ENCODE measurements at regions not wholly inside any gene's neighbourhood (a gene's known extent, or its start where the extent isn't known, plus 50 kb on each side); places are given as distances from the start of the nearest gene placed in this dataset.

GRCh38 chr5:58156973-58157701 lies 302.7 kb downstream of the PLK2 start:
- no peak for TF ChIP-seq CTCF (IDR thresholded peaks at IDR 0.05)

GRCh38 chr5:58156361-58156760 lies 303.5 kb downstream of the PLK2 start:
- no peak for TF ChIP-seq CTCF (IDR thresholded peaks at IDR 0.05)

GRCh38 chr5:58153255-58153654 lies 306.6 kb downstream of the PLK2 start:
- TF ChIP-seq CTCF (IDR thresholded peaks at IDR 0.05) = no peak

- no peak for TF ChIP-seq CTCF (IDR thresholded peaks at IDR 0.05)
Measured at GRCh38 chr5:58151414-58151813, 308.5 kb downstream of the PLK2 start.

- TF ChIP-seq CTCF (IDR thresholded peaks at IDR 0.05) = no peak
Measured at GRCh38 chr5:58150926-58151325, 309.0 kb downstream of the PLK2 start.

- no peak for TF ChIP-seq CTCF (IDR thresholded peaks at IDR 0.05)
Measured at GRCh38 chr5:58149746-58150145, 310.1 kb downstream of the PLK2 start.

GRCh38 chr5:58149345-58149744 lies 310.5 kb downstream of the PLK2 start:
- TF ChIP-seq CTCF (IDR thresholded peaks at IDR 0.05) = no peak
